Gastrocnemius medialis (tissue), 4 donors: ENCODE measurements at regions not wholly inside any gene's neighbourhood (a gene's known extent, or its start where the extent isn't known, plus 50 kb on each side); places are given as distances from the start of the nearest gene placed in this dataset.

Experiments used
- POLR2A ChIP-seq, 2 donors: fragments of 450-650 bp; IDR thresholded peaks; one replicate each; pipeline ENCODE4 v1.6.1; 2017; ENCODE audit warnings: antibody characterized with exemption in 2 of 2, mild to moderate bottlenecking in 2 of 2, moderate library complexity in 2 of 2
- TF ChIP-seq, protein P1 (sequence below), 5 experiments: fragments of 450-650 bp in 3 of 5; fragments of 200-600 bp in 2 of 5; sonication (generic) in 2 of 5; IDR thresholded peaks in 4 of 5; conservative IDR thresholded peaks in 1 of 5; 1 replicate in 4 of 5; 2 replicates in 1 of 5; pipeline ENCODE4 v1.5.1; 2016 to 2019; ENCODE audit warnings: antibody characterized with exemption in 5 of 5, mild to moderate bottlenecking in 3 of 5, moderate library complexity in 3 of 5

DNA sequence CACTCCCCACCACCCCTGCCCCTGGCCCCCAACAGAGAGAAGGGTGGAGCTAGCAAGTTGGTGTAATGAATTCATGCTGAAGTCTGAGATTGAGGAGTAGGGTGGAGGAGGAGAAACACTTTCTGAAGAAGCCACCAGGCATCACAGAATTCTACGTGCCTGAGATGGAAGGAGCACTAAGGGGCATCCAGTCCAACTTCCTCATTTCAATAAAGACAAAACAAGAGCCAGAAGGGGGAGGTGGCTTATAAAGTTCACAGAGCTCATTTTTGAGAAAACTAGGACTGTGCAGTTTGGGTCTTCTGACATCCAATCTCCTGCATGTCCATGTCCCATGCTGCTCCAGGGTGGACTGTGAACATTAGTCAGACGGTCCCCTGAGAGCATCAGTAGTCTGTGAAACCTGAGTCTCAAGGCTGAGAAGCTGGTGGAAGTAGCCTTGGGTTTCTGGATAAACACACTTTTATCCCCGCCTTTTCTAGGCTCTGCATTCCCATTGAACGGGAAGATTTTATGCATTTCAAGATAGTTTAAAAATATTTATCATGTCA, 77.7 kb downstream of the TRIM43 start:
- TF ChIP-seq POLR2A (IDR thresholded peaks at IDR 0.05): no peak
- TF ChIP-seq, protein P1, sequence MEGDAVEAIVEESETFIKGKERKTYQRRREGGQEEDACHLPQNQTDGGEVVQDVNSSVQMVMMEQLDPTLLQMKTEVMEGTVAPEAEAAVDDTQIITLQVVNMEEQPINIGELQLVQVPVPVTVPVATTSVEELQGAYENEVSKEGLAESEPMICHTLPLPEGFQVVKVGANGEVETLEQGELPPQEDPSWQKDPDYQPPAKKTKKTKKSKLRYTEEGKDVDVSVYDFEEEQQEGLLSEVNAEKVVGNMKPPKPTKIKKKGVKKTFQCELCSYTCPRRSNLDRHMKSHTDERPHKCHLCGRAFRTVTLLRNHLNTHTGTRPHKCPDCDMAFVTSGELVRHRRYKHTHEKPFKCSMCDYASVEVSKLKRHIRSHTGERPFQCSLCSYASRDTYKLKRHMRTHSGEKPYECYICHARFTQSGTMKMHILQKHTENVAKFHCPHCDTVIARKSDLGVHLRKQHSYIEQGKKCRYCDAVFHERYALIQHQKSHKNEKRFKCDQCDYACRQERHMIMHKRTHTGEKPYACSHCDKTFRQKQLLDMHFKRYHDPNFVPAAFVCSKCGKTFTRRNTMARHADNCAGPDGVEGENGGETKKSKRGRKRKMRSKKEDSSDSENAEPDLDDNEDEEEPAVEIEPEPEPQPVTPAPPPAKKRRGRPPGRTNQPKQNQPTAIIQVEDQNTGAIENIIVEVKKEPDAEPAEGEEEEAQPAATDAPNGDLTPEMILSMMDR (IDR thresholded peaks at IDR 0.05 in 4 of 5, conservative IDR thresholded peaks at IDR 0.05 in 1 of 5): no peak
